ENCODE measurements at regions not wholly inside any gene's neighbourhood (a gene's known extent, or its start where the extent isn't known, plus 50 kb on each side); places are given as distances from the start of the nearest gene placed in this dataset.

DNA sequence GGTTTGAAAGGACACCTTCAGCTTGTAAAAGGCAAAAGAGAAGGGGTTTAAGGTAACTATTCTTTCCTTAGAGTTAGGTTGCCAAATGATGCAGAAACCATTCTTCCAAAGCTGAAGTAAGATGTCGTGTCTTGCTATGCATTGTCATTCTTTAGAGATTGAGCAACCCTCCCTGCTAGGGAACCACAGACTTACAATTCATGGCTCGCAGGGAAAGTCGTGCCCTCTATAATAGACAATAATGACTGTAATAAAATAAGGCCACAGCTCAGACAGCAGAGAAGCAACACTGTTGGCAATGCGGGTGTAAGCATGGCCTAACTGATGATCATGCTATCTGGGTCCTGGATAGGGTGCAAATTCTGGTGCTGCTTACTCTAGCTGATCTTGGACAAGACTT, 129.6 kb upstream of the CDH13 start:
- no peak for DNase-seq (ENCODE audit: low read depth in 3 of 3)

DNA sequence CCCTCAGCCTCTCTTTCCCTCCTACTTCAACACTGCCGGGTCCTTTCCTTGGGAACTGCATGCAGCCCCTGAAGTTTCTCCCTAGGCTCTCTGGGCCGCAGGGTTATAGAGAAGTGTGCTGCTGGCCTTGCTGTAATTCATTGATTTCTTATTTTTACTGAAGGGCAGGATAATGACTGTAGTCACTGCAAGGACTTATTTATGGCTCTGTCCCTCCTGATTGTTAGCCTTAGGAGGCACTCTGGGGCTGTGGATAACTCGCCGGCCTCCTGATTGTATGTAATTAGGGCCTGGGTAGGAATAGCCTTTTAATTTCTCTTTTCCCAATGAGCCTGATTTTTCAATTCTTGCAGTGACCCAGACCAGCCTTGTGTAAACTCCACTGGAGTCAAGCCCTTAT, 138.3 kb upstream of the CDH13 start:
- DNase-seq (ENCODE audit: low read depth in 3 of 3) = no peak

DNA sequence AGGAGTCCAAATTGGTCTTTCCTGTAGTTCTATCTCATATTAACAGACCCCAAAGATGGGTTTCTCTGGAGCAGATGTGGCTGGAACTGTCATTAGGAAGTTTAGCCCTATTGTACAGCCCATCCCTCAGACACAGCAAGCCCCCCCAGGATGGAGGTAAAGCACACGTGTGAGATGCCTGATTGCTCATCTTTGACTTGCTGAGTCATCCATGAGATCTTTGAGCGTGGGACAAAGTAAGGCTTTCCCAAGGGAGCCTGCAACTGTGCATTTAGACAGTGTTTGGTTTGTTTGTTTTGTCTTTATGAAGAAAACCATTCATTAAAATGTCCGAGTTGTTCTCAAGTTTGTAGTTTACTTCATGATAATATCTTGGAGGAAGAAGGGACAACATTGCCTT, 145.3 kb upstream of the CDH13 start:
- DNase-seq (ENCODE audit: low read depth in 3 of 3) = no peak

DNA sequence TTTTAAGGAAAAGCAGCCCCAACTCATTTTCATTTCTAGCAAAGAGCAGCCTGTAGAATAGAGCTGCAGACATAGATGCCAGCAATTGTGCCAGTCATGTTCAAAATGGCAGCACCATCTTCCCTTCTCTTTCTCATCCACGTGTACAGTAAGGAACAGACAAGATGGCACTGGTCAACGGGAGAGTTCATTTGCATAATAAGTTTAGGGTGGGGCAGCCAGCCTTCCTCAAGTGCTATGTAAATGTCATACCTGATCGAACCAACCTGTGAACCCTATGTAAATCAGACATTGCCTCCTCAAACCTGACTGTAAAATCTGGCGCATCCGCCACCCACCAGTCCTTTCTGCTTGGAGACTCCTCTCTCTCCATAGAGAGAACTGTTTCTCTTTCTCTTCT, 150.0 kb upstream of the CDH13 start:
- DNase-seq (ENCODE audit: low read depth in 3 of 3) = no peak

DNA sequence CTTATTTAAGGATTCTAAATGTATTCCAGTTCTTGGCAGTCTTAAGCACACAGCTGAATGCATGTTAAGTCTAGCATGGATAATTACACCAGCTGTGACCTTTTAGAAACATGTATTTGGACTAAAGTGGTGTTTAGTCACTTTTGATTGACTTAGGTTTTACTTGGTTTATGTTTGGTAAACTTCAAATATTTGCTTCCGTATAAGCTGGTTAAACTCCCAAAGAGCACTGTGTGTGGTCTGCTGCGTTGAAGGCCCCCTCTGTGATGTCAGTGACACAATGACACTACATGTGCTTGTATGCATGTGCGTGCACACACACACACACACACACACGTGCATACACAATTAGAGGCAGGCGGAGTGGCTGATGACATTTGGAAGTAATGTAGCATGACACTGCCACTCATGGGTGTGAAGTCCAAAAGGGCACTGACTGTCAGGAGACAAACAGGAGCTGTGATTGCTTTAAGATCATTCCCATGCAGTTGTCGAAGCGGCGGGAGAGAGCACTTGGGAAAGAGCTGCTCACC, 156.1 kb upstream of the CDH13 start:
- no peak for DNase-seq (ENCODE audit: low read depth in 3 of 3)

DNA sequence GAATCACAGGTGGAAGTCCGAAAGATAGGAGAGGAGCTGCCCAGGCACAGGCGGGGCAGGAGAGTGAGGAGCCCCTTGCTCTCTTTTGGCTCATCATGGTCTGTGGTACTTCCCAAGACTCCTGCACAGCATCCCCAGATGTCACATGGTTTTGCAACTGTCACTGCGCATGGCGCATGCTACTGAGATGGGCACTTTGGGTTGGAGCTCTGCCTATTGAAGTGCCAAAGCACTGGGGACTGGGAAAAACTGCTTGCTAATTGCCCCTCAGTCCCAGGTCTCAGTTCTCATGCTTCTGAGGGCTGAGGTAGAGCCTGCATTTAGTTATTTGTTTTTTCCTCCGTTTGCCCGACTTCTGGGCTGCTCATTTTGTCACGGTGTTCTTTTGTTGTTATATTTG, 156.8 kb upstream of the CDH13 start:
- DNase-seq (ENCODE audit: low read depth in 3 of 3) = no peak

DNA sequence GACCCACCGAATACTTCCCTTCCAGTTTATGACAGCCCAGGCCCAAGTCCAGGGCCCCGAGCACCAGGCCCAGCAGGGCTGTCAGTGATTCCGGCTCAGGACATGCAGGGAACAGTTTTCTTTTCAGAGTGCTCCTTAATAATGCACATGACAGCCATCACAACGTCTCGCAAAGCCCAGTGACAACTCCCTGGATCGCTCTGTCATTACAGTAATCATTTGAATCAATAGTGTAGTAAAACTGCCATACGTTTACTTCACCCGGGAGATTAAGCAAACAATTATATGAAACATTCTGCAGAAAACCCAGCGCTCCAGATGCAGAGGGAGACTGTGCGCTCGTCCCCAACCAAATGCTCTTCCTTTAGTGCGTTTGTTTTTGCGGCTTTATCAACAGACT, 162.6 kb upstream of the CDH13 start:
- DNase-seq (ENCODE audit: low read depth in 3 of 3) = no peak

DNA sequence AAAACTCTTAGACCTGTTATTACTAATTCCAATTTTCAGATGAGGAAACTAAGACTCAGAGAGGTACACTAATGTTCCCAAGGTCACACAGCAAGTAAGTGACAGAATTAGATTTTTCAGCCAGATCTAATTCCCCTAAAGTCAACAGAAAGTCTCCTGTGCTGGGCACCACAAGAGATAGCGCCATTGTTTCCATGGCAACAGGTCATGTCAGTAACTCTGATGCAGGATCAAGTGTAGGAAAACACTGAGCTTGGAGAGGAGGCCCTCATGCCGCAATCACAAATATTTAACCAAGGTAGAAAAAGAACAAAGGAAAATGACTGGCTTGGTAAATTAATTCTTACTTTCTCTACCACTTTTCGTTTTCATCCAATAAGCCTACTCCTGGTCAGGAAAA, 166.0 kb upstream of the CDH13 start:
- DNase-seq (ENCODE audit: low read depth in 3 of 3) = no peak

DNA sequence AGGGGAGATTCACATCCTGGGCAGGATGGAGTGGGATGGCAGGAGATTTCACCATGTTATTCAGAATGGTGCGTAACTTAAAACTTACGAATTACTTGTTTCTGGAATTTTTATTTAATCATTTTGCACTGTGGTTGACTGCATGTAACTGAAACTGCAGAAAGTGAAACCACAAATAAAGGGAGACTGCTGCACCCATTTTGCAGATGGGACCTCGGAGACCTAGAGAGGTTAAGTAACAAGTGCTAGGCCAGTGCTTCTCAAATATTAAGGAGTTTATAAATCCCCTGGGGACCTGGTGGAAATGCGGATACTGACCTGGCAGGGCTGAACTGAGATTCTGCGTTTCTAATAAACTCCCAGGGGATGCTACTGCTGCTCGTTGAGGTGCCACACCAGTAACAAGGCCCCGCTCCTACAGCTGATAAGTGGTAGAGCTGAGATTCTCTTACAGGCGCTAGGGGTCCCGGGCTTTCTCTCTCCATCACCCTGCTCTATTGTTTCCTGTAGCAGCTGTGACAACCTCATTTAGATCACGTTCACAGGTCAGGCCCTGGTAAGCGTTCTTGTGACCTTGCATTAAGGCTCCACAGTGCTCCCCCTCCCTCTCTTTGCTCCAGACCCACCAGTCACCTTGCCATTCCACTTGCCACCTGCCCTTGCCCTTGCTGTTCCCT, 167.1 kb upstream of the CDH13 start:
- DNase-seq (ENCODE audit: low read depth in 3 of 3) = no peak

DNA sequence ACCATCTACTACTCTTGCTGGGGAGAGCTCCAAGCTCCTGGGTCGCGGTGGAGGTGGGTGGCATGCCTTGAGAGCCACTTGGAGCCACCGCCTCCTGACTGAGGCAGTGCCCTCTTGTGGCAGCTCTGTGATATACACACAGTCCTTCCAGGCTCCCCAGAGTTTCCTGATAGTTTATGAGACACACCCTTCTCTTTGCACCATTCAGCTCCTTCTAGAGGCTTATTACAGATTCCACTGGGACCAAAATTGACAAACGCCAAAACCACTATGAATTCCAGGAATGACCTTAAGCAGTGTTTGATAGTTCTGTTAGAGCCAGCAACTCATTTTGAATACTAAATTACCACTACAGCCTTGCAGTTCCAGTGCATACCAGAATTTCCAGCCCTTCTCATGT, 170.1 kb upstream of the CDH13 start:
- DNase-seq (ENCODE audit: low read depth in 3 of 3) = no peak

DNA sequence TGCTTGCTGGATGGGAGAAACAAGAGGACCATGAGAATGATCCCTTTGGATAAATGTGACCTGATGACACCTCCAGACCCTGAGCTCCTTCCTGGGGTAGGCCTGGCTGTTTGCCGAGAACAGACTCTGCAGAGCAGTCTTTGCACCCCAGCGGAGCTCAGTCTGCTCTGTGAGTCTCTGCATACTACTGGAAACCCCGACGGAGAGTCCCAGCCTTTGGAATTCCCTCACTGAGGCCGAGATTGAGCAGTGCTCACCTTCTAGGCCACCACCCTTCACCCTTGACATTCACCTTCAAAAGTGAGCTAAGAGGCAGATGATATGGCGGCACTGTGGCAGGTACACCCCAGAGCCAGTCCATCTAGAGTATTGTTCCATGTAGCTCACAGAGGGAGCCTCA, 172.2 kb upstream of the CDH13 start:
- DNase-seq (ENCODE audit: low read depth in 3 of 3) = no peak

DNA sequence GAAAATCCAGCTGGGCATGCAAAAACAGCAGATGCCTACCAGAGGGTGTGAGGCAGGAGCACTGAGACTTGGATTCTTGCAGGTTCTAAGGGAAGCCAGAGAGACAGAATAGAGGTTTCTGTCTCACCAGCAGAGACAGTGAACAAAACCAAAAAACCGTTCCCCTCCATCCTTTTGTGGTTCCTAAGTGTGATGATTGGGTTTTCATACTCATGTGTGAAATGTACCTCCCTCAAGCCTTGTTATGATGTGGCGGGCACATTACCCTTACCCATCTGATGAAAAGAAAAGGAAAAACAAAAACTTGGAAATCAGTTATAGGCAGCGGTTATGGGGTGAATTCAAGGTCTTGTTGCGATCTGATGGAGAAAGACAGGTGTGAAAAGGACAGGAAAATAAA, 172.6 kb upstream of the CDH13 start:
- no peak for DNase-seq (ENCODE audit: low read depth in 3 of 3)

DNA sequence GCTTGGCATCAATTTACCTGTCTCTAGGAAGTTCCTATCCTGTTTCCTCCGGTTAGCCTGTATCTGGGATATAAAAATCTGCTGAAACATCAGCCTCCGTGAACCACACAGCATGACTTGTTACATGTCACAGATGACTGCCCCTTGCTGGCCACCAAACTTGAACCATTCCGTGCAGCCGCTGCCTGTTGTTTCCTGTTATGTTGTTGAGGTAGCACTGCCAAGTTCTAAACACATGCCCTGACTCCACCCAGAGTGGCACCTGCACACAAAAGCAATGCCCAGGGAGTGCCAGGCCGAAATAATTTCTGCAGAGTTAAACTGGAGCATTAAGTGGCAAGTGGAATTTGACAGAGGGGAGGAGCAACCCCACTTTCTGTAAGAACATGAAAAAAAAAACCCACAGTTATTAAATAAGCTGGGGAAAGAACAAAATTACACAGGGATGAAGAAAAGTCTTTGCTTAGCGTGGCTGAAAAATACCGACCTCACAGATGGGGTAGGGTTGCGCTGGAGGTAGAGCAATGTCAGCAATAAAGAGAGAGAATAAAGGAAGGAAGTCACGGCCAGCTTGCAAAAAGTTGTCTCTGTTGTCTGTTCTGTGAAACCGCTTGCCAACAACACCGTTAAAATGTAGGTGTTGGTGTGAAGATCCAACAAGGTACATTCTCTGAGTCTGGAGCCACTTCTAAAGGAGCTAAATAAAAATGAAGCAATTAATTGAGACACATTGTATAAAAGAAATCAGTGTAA, 174.6 kb upstream of the CDH13 start:
- no peak for DNase-seq (ENCODE audit: low read depth in 3 of 3)

DNA sequence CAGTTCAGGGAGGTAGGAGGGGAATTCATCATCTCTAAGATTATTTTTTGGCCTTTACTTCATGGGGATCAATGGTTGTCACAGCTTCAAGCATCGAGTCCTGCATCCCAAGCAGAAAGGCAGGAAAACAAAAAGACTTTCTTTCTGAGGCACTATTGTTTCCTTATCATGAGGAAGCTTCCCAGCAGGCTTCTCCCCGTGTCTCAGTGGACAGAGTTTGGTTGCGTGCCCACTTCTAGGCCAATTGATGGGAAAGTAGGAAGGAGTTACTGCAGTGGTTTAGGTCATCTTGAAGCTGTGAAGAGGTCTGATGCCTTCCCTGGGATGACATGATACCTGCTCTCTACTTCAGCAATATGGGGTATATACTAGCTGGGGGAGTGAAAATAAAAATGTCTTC, 175.3 kb upstream of the CDH13 start:
- no peak for DNase-seq (ENCODE audit: low read depth in 3 of 3)

DNA sequence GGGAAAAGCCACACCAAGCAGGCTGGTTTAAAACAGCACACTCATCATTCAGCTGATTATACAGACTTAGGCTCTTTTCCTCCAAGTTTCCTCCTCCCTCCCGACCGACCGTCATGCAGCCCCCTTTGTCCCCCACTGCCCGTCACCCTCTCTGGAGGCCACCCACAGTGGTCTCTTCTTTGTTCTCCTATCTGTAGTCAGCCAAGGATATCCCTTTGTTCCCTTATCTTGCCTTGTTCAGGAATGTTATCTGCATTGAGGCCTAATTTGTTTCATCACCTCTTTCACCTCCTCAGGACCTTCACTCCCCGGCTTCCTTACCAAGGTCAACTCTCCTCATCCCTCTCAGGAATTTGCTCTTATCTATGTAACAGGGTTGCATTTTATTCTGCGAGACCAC, 186.4 kb upstream of the CDH13 start:
- DNase-seq (ENCODE audit: low read depth in 3 of 3) = no peak

DNA sequence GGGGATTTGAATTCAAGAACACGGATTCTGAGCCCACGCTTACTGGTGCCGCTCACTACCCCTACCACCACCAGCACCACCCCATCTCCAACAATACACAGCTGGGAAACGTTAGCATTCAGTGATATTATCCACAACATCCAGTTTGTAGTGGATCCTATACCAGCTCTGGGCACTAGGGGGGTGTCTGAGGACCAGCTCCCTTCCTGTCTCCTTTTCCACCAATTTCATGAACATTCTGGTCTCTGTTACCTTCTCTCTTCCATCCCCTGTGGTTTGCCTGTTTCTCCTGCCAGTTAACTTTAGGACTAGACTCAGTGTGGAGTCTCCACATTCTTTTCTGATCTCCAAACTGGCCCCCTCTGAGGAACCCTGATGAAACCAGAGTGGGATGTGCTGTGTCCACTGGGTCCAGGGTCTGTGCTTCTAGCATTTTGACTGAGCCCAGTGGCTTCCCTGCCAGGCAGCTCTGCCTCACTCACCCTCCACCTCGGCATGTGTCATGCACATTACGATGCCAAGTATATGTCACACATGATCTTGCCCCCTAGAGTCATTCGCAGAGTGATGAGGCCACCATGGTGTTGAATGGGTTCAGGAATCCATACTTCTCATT, 187.0 kb upstream of the CDH13 start:
- DNase-seq (ENCODE audit: low read depth in 3 of 3) = no peak

DNA sequence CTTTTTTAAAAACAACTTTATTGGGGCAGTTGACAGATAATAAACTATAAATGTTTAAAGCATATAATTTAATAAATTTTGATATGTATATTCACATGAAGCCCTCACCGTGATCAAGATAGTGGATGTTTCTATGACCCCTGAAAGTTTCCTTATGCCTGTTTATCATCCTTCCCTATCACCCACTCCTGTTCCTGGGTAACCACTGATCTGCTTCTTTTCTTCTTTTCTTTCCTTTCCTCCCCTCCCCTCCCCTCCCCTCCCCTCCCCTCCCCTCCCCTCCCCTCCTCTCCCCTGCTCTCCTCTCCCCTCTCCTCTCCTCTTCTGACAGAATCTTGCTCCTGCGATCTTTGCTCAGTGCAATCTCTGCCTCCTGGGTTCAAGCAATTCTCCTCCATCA, 193.7 kb upstream of the CDH13 start:
- DNase-seq (ENCODE audit: low read depth in 3 of 3) = no peak

DNA sequence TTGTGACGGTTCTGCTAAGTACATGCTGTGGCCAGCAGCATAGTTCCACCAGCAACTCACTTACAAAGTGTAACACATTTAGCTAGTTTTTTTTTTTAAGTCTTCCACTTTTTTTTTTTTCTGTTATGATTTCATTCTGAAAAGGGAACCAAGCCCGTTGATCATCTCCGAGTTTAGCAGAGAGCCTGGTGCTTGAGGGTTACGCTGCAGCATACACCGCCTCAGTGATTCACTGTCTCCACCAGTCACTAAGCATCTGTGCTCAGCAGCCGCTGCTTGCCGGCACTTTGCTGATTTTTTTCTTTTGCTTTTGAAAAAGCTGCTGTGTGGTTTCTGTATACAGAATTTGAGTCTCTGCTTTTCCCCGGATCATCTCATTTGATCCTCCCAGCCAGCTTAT, 194.5 kb upstream of the CDH13 start:
- DNase-seq (ENCODE audit: low read depth in 3 of 3) = no peak

DNA sequence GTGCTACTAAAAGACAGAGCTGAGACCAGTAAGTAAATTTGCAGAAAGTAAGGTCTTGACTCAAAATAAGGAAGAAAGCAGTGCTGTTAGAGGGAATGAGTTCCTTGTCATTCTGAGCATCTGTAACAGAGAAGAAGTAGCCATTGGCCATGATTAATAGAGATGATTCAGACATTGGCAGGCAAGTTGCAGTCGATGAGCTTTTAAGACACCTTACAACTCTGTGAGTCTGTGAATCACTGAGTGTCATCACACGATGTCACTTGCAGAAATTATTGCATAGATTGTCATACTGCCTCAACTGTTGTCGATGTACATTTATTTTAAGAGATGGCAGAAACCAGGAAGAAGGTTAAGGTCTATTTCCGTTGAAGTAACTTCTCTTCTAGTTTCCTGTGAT, 201.1 kb upstream of the CDH13 start:
- no peak for DNase-seq (ENCODE audit: low read depth in 3 of 3)

DNA sequence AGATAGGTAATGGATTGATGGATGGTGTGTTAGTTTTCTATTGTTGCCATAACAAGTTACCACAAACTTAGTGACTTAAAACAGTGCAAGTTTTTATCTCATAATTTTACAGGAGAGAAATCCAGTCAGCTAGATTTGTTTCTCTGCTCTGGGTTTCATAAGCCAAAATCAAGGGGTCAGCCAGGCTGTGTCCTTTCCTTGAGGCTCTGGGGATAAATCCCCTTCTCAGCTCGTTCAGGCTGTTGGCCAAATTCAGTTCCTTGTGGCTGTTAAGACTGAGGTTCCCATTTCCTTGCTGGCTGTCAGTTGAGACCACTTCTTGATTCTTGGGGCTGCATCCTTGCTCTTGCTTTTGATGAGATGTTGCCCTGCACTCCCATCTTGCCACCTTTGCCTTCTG, 204.9 kb upstream of the CDH13 start:
- DNase-seq (ENCODE audit: low read depth in 3 of 3) = no peak

DNA sequence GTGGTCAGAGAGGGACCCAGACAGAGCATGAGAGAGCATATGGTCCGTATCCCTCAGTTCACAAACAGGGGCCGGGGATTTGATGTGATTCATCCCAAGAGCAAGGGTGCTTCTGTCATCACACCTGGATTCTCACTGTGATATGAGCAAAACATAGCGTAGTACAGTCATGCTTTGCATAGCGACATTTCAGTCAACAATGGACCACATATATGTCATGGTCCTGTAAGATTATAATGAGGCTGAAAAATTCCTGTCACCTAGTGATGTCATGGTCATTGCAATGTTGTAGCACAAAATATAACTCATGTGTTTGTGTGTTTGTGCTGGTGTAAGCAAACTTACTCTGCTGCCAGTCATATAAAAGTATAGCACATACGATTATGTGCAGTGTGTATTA, 207.4 kb upstream of the CDH13 start:
- no peak for DNase-seq (ENCODE audit: low read depth in 3 of 3)

DNA sequence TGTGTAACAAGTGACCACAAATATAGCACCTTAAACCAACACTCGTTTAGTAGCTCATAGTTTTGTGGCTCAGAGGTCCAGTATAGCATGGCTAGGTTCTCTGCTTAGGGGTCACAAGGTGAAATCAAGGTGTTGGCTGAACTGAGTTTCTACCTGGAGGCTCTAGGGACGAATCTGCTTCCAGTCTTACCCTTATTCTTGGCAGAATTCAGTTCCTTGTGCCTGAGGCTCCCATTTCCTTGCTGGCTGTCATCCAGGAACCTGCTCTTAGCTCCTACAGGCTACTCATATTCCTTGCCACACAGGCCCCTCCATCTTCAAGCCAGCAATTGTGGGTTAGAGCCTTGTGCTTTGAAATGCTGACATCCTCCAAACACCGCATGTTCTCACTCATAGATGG, 212.3 kb upstream of the CDH13 start:
- DNase-seq (ENCODE audit: low read depth in 3 of 3) = no peak

DNA sequence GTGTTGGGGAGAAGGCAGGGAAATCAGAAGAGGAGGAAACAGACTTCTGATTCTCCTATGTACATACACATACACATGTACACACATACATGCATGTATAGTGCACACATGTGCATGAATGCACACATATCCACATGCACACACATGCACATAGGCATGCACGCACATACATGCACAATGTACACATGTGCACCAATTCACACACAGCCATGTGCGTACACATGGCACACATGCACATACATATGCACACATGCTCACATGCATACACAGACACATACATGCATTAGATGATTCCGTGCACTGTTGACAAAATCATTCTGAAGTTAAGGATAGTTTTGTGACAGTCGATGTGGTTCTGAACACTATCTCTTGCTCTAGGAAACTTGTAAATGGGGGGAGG, 214.0 kb upstream of the CDH13 start:
- no peak for DNase-seq (ENCODE audit: low read depth in 3 of 3)
